ENCODE measurements at regions not wholly inside any gene's neighbourhood (a gene's known extent, or its start where the extent isn't known, plus 50 kb on each side); places are given as distances from the start of the nearest gene placed in this dataset.

- no peak for DNase-seq
Measured at GRCh38 chrX:38890326-38890725, 89.1 kb downstream of the MID1IP1 start.

GRCh38 chrX:38890963-38891362, 89.7 kb downstream of the MID1IP1 start:
- no peak for DNase-seq

- DNase-seq = no peak
Measured at GRCh38 chrX:38891641-38892413, 90.6 kb downstream of the MID1IP1 start.

- no peak for DNase-seq
Measured at GRCh38 chrX:38893441-38893840, 92.2 kb downstream of the MID1IP1 start.

GRCh38 chrX:38895775-38896174, 94.5 kb downstream of the MID1IP1 start:
- DNase-seq = no peak

GRCh38 chrX:38896724-38897298, 95.6 kb downstream of the MID1IP1 start:
- no peak for DNase-seq

GRCh38 chrX:38898261-38898660, 97.0 kb downstream of the MID1IP1 start:
- no peak for DNase-seq

GRCh38 chrX:38899650-38900049, 98.4 kb downstream of the MID1IP1 start:
- DNase-seq = no peak

GRCh38 chrX:38900719-38901118, 99.5 kb downstream of the MID1IP1 start:
- no peak for DNase-seq

- DNase-seq = no peak
Measured at GRCh38 chrX:38902972-38903492, 101.8 kb downstream of the MID1IP1 start.

- no peak for DNase-seq
Measured at GRCh38 chrX:38916801-38917200, 115.5 kb downstream of the MID1IP1 start.

- no peak for DNase-seq
Measured at GRCh38 chrX:38917954-38918353, 116.7 kb downstream of the MID1IP1 start.

- no peak for DNase-seq
Measured at GRCh38 chrX:38919202-38919601, 117.9 kb downstream of the MID1IP1 start.

- no peak for DNase-seq
Measured at GRCh38 chrX:38919853-38920528, 118.7 kb downstream of the MID1IP1 start.

- DNase-seq = no peak
Measured at GRCh38 chrX:38923451-38923969, 122.3 kb downstream of the MID1IP1 start.

GRCh38 chrX:38927592-38927991, 126.3 kb downstream of the MID1IP1 start:
- DNase-seq = no peak

GRCh38 chrX:38929966-38930421, 128.7 kb downstream of the MID1IP1 start:
- DNase-seq = peak; percentile 0

- no peak for DNase-seq
Measured at GRCh38 chrX:38930474-38930873, 129.2 kb downstream of the MID1IP1 start.

GRCh38 chrX:38935561-38935960, 134.3 kb downstream of the MID1IP1 start:
- no peak for DNase-seq

GRCh38 chrX:38937400-38937799, 136.1 kb downstream of the MID1IP1 start:
- no peak for DNase-seq

GRCh38 chrX:38937926-38938325, 136.7 kb downstream of the MID1IP1 start:
- no peak for DNase-seq

- no peak for DNase-seq
Measured at GRCh38 chrX:38939067-38939466, 137.8 kb downstream of the MID1IP1 start.

GRCh38 chrX:38940547-38940946, 139.3 kb downstream of the MID1IP1 start:
- DNase-seq = no peak

- no peak for DNase-seq
Measured at GRCh38 chrX:38941675-38942074, 140.4 kb downstream of the MID1IP1 start.

Data from NCI-H2171 treated with DMSO at 0.1 percent for 48 hours (cell line).